Heart left ventricle (tissue), 13 donors: ENCODE measurements at regions not wholly inside any gene's neighbourhood (a gene's known extent, or its start where the extent isn't known, plus 50 kb on each side); places are given as distances from the start of the nearest gene placed in this dataset.

ENCODE experiments used
- CTCF ChIP-seq, 12 donors: fragments of 200-600 bp; sonication (generic) in 4 of 12; IDR thresholded peaks; one replicate each; pipeline versions ENCODE4 v1.5.0 to v1.8.0; 2018 to 2022; ENCODE audit warnings: antibody characterized with exemption in 12 of 12, mild to moderate bottlenecking in 5 of 12
- POLR2A ChIP-seq, 2 donors: fragments of 450-650 bp; IDR thresholded peaks; one replicate each; pipeline ENCODE4 v1.6.1; 2017; ENCODE audit warnings: antibody characterized with exemption in 2 of 2, mild to moderate bottlenecking in 2 of 2, moderate library complexity in 2 of 2
- donor health status: ischemic (EF 13 %, LVEDD 7.1; RV severe dilation, severe dysfunction).
- donor health status: DM: no; HTN: yes; CAD: no.
- donor health status: DM: no; HTN: no; CAD: no.
- donor health status: ischemic (EF 25% LVEDD 6.9; RV normal size, moderate dysfunction).
- donor health status: ischemic (EF 25% LVEDD 5.7; RV mildly dilated, moderate dysfunction).
- donor health status: ischemic (EF 35%, LVEDD 5.7; RV mildly dilated, moderate dysfunction).
- donor health status: nonischemic (EF 11% LVEDD 7.7; RV severe dilation, severe dysfunction).
- donor health status: DM: yes; HTN: yes; CAD: no.
- donor health status: PGD.
- donor health status: ischemic (EF 29% LVEDD 5.4; RV normal size, mild dysfunction).
- donor health status: nonischemic (EF 23%, LVEDD 6.1; RV moderate dilation, normal function).

DNA sequence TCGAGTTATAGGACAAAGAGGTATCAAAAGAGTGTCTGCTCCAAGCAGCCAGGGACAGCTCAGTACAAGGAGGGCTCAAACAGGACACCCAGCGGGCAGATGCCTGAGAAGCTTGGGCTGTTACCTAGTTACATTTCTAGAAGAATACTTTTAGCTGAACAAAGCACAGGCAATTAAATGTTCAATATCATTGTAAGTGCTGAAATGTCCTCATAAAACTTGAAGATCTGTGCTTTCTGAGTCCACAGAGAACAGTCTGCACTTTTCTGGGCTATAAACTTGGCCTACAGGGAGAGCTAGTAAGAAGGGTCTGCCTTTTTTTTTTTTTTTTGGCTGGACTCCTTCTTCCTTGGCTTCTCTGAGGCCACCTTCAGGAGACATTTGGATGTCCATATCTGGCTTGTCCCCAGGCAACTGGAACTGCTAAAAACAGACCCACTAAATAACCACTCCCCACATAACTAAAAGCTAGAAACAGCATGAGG is 123.2 kb downstream of the SLC16A9 start:
- TF ChIP-seq POLR2A (IDR thresholded peaks at IDR 0.05) (no peak), CTCF (IDR thresholded peaks at IDR 0.05) (no peak)
